ENCODE measurements at regions not wholly inside any gene's neighbourhood (a gene's known extent, or its start where the extent isn't known, plus 50 kb on each side); places are given as distances from the start of the nearest gene placed in this dataset.

DNA sequence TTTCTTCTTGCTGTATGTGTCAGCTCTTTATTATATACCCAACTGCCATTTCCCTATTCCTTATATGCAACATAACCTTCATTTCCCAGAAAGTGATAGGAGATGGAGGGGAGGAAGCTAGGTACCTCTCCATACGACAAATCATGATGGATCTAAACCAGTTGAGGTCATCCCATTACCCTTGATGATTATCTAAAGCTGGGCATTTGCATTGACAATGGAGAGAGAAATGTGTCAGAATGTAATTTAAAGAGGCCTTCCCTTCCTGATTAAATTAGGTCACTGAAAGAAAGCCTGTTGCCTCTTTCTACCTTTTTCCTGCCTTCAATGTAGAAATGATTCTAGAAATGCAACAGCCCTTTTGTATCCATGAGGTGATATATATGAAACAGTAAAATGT is 81.9 kb downstream of the SUCNR1 start:
- Histone ChIP-seq H3K36me3 (no peaks in the 10 kb centered on the region), H3K4me1 (replicated peaks) (no peaks in the 10 kb centered on the region), H3K4me3 (no peak overlapping the region), H3K9me3 (no peaks in the 10 kb centered on the region), H3K27me3 (replicated peaks; ENCODE audit: insufficient read depth) (no peaks in the 10 kb centered on the region), H3K27ac (no peak overlapping the region)
- WGBS: 79% methylated on average over 1 of the region's 1 CpG
- TF ChIP-seq CTCF (IDR thresholded peaks at IDR 0.05) (no peak), POLR2AphosphoS5 (IDR thresholded peaks at IDR 0.05) (no peak), POLR2A (IDR thresholded peaks at IDR 0.05) (no peak)
- intact Hi-C loops (cut with DNase I): no loop called here
- no peak for DNase-seq (ENCODE audit: low spot score)

DNA sequence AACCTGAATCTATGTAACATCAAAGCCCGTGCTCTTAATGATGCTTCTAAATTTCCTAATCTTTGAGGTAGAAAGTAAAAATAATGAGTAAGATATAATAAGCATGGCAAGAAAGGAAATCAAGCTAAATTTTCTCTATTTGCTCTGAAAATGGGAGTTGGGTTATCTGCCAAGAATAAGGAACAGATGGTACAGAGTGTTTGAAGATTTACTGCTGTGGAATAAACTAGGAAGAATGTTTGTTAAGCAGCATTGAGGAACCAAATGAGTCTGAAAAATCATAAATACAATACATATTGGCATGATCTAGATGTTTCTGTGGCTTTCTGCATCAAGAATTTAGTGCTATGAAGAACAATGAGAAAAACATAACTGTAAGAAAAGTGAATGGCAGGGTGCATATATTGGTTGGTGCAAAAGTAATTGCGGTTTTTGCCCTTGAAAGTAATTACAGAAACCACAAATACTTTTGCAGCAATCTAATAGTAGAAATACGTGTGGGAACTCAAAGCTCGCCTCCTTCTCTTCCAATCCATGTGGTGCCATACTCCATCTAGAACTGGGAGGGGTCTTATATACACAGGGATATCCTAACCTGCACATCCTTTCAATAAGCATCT is 87.6 kb downstream of the SUCNR1 start:
- Histone ChIP-seq H3K36me3 (no peaks in the 10 kb centered on the region), H3K27ac (no peak overlapping the region), H3K27me3 (replicated peaks; ENCODE audit: insufficient read depth) (no peaks in the 10 kb centered on the region), H3K4me3 (no peak overlapping the region), H3K4me1 (replicated peaks) (no peaks in the 10 kb centered on the region), H3K9me3 (no peaks in the 10 kb centered on the region)
- WGBS: 76% methylated on average over 4 of the region's 4 CpGs
- TF ChIP-seq POLR2AphosphoS5 (IDR thresholded peaks at IDR 0.05) (no peak), CTCF (IDR thresholded peaks at IDR 0.05) (no peak), POLR2A (IDR thresholded peaks at IDR 0.05) (no peak)
- DNase-seq (ENCODE audit: low spot score): no peak
- intact Hi-C loops (cut with DNase I): no loop called here

DNA sequence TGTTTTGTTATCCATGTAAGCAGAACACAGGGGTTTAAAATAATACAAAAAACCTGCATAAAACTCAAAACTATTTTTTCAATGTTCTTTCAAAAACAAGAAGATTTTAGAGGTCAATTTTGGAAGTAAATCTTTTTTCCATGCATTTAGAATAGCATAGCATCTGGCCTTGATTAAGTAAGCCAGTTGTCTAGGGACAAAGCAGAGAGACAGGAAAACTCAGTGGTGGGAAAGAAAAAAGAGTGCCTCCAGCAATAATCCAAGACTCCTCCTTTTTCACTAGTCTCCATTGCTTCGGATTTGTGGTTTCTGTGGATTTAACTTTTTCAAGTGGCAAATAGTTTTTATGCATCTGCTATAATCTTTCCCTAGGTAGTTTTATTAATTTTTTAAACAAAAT is 88.9 kb downstream of the SUCNR1 start:
- no peak for DNase-seq (ENCODE audit: low spot score)

GRCh38 chr3:151962912-151963311 is 89.5 kb downstream of the SUCNR1 start:
- no peak for DNase-seq (ENCODE audit: low spot score)
- Histone ChIP-seq H3K9me3 (no peaks in the 10 kb centered on the region), H3K4me1 (replicated peaks) (no peaks in the 10 kb centered on the region), H3K27me3 (replicated peaks; ENCODE audit: insufficient read depth) (no peaks in the 10 kb centered on the region), H3K36me3 (no peaks in the 10 kb centered on the region), H3K4me3 (no peak overlapping the region), H3K27ac (no peak overlapping the region)
- TF ChIP-seq POLR2AphosphoS5 (IDR thresholded peaks at IDR 0.05): no peak
- no peak for TF ChIP-seq POLR2A (IDR thresholded peaks at IDR 0.05)
- TF ChIP-seq CTCF (IDR thresholded peaks at IDR 0.05): no peak
- intact Hi-C loops (cut with DNase I): no loop called here

More for the DNA sequence above, 88.9 kb downstream of the SUCNR1 start:
- H3K36me3 ChIP-seq: no peaks in the 10 kb centered on the region
- H3K27me3 ChIP-seq (replicated peaks; ENCODE audit: insufficient read depth): no peaks in the 10 kb centered on the region
- H3K27ac ChIP-seq: no peak overlapping the region
- intact Hi-C loops (cut with DNase I): no loop called here
- no peaks in the 10 kb centered on the region for H3K9me3 ChIP-seq
- WGBS: 85% methylated on average over 1 of the region's 1 CpG
- no peaks in the 10 kb centered on the region for H3K4me1 ChIP-seq (replicated peaks)
- no peak overlapping the region for H3K4me3 ChIP-seq
- TF ChIP-seq POLR2AphosphoS5 (IDR thresholded peaks at IDR 0.05): no peak
- TF ChIP-seq POLR2A (IDR thresholded peaks at IDR 0.05): no peak
- TF ChIP-seq CTCF (IDR thresholded peaks at IDR 0.05): no peak

- intact Hi-C loops (cut with DNase I): no loop called here
- WGBS: 73% methylated on average over 1 of the region's 1 CpG
- H3K27me3 ChIP-seq (replicated peaks; ENCODE audit: insufficient read depth): no peaks in the 10 kb centered on the region
These were observed 91.3 kb downstream of the SUCNR1 start for GRCh38 chr3:151964743-151965142.

More at GRCh38 chr3:151964743-151965142, 91.3 kb downstream of the SUCNR1 start:
- Histone ChIP-seq H3K36me3 (no peaks in the 10 kb centered on the region), H3K4me1 (replicated peaks) (no peaks in the 10 kb centered on the region), H3K9me3 (no peaks in the 10 kb centered on the region), H3K27ac (no peak overlapping the region), H3K4me3 (no peak overlapping the region)
- no peak for TF ChIP-seq POLR2A (IDR thresholded peaks at IDR 0.05)
- TF ChIP-seq POLR2AphosphoS5 (IDR thresholded peaks at IDR 0.05): no peak
- TF ChIP-seq CTCF (IDR thresholded peaks at IDR 0.05): no peak
- no peak for DNase-seq (ENCODE audit: low spot score)

Measured in prostate gland (tissue), 2 donors.